Kidney capillary endothelial cell (primary cell): ENCODE measurements at regions not wholly inside any gene's neighbourhood (a gene's known extent, or its start where the extent isn't known, plus 50 kb on each side); places are given as distances from the start of the nearest gene placed in this dataset.

Source experiments
- DNase-seq: peaks from one replicate; pipeline ENCODE4 v3.0.0-alpha.2; 2018; ENCODE audit warnings: low spot score

DNA sequence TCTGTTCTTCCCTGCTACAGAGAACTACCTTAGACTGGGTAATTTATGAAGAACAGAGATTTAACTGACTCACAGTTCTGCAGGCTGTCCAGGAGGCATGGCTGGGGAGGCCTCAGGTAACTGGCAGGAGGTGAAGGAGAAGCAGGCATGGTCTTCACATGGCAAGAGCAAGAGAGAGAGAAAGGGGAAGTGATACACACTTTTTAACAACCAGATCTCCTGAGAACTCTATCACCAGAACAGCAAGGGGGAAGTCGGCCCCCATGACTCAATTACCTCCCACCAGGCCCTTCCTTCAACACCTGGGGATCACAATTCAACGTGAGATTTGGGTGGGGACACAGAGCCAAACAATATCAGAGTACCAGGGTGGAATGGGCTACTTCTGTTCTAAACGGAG, 766.8 kb downstream of the TLE1 start:
- DNase-seq: no peak

DNA sequence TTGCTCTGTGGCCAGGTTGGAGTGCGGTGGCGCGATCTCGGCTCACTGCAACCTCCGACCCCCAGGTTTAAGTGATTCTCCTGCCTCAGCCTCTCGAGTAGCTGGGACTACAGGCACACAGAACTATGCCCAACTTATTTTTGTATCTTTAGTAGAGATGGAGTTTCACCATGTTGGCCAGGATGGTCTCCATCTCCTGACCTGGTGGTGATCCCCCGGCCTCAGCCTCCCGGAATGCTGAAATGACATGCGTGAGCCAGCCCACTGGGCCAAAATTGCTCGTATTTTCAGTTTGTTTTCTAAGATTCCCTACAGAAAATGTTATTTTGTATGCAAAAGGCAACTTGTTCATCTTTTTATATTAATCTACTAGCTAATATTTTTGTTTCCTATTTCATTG, 782.6 kb downstream of the TLE1 start:
- DNase-seq: no peak

DNA sequence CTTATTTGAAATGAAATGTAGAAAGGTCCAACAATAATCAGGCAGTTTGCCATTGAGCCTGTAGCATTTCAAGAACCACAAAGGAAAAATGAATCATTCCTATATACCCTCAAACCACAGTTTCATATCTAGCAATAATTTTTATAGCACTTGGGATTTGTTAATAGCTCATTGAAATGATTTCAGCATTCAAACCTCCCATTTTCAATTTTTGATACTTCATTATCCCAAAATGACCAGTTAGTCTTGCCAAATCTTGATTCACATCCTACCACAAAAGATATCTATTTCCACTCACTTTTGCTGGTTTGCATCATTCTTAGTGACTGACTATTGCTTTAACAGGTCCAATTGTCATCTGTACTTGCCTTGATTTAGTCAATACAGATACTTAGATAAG, 790.1 kb downstream of the TLE1 start:
- DNase-seq: no peak

DNA sequence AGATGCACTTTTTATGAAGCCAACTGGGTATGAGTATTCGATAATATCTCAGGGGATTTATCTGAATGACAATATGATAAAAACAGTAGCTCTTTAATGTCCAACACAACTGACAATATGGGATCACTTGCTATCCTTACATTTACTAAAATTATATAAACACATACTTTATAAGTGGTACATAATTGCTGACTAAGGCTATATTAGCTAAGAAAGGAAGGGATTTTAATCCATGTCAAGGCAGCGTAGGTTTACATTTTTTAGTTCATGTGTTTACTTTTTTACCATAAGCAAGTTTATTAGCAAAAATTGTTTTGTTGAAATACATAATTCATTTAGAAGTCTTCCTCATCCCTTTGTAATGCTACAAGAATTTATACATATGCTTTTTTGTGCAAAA, 796.2 kb downstream of the TLE1 start:
- DNase-seq: no peak

DNA sequence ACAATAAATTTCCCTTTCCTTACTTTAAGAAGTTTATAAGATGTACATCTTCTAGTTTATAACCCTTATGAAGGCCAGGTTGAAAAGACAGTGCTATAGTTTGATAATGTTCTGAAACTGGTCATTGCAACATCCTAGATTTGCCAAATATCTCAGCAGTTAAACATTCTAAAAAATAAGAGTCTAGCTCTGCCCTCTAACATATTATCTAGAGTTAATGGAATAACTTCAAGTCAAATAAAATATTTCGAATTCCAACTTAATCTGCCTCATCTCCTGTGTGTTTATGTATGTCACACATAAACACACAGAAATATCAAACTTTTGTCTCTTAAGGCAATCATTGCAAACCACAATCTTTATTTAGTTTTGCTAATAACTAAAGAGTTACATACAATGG, 796.6 kb downstream of the TLE1 start:
- DNase-seq: no peak

DNA sequence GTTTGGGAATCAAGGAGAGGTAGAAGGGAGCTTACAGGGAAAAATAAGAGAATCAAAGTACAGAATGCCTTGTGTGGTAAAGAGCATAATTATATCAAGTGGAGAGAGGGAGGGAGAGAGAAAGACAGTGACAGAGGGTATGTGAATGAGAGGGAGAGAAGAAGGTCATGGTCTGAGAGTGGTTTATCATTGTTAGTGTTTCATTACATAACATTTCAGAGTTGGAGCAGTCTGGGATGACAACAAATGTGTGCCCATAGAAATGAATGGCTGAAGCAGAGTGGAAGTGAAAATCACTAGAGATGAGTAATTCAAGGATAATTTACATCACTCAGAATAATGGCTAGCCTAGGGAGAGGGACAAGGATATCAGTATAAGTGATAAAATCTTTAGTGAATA, 799.2 kb downstream of the TLE1 start:
- DNase-seq: no peak

DNA sequence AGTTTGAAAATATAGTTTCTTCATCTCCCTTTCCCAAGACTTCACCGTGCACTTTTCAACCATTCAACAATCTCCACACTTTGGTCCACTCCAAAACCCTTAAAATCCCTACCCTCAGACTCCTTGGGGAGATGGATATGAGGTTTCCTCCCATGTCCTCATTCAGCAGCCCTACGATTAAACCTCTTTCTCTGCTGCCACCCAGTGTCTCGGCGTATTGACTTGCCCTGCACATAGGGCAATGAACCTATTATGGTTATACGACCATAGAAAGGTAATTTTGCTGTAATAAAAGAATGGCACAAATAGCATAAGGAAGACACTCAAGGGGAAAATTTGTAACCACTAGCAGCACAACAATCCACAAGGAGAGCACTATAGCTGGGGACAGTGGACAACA, 803.5 kb downstream of the TLE1 start:
- no peak for DNase-seq

DNA sequence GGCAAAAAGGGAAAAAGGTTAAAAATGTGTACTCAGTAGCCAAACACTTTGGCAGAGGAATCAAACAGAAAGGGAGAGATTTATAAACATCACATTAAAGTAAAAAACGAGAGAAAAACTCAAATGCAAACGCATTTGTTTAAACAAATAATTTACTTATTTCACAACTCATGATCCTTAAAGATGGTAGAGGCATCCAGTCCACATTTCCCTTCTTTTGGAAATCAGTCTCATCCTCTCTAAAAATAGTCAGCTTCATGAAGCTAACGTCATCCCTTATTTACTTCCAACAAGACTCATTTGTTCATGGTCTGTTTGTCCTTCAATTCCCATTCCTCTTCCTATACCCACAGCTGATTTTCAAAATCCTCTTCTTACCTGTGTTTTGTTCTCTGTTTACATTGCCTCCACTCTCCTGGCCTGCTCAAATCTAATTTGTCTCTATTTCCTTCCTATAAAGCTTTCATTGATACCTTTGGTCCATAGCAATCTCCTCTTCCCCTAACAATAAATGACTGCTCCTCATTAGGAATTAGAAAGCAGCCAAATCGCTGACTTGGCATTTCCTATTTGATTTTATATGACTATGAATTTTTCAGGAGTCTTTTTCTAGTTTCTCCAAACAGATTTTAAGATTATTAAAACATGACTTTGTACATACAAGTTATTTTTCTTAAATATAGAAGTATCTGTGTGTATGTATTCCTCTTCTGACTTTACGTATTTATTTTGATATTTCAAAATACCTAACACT, 805.3 kb downstream of the TLE1 start:
- DNase-seq: no peak

DNA sequence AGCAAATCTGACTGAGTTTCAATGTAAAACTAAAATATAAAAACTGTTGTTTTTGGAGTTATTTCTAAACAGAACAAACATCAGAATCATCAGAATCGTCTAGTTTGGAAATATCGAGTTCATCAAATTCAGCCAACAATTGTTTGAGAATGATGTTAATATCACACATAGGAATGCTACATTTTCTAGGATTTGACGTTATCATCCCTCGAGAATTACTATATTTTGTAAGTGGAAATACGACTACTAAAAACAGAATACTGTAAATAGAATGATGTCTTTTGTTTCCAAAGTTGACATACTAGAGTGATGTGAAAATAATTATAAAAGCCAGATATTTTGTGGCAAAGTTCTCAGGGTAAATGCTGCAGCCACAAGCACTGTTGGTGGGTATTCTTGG, 805.9 kb downstream of the TLE1 start:
- no peak for DNase-seq

DNA sequence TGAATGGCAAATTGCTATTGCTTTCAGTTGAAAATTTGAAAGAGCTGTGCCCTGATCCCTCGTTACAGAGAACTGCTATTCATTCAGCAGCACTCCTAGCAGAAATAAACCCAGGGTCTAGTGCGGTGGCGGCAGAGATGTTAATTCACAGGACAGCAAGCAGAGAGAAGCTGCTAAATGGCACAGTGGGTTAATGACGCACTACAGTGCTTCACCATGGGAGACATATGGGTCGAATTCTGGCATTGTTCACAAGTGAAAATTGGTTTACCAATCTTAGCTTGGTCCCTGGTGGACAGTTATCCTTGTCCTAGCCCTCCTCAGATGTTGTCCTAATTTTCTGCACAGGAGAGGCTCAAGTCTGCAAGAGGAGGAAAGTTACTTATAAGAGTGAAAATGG, 807.4 kb downstream of the TLE1 start:
- no peak for DNase-seq

DNA sequence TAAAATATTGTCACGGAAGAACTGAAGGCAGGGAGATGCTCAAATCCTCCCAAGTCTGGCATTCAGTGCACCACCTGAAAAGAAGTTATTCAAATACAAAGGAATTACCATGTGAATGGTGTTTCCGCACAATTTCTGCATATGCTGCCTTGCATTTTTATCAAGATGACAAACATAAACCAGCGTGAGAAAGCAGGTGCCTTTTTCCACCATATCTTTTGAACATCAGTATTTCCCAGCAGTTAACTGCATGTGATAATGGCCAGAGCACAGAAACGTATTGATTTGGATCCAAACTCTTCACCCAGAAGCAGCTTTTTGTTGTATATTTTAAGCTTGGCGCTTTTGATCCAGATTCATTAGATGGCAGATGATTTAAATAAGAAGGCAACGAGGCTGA, 808.0 kb downstream of the TLE1 start:
- DNase-seq: no peak

DNA sequence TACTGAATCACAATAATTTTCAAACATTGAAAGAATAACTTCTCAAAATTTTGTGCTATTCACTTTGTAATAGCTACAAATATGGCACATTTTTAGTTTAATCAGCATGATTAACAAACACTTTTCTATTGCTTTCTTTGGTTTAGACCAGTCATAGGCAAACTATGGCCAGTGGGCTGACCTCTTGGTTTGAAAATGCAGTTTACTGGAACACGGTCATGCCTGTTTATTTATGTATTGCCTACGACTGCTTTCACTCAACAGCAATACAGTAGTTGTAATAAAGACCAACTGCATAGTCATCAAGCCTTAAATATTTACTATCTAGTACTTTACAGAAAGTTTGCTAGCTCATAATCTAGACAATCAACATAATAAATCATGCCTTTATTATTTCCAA, 810.8 kb downstream of the TLE1 start:
- no peak for DNase-seq

DNA sequence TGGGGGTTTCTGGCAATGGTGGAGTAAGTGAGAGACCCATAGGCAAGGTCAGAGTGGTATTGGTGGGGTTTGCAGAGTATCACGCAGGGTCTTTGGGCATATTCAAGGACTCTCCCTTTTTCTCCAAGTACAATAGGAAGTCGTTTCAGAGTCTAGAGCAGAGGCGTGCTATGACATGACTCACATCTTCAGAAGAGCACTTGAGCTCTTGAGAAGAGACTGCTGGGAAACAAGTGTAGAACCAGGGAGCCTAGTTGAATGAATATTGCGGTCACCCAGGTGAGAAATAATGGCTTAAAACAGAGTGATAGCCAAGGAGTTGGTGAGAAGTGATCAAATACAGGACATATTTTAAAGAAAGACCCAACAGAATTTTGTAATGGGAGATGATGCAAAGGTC, 813.4 kb downstream of the TLE1 start:
- DNase-seq: no peak

DNA sequence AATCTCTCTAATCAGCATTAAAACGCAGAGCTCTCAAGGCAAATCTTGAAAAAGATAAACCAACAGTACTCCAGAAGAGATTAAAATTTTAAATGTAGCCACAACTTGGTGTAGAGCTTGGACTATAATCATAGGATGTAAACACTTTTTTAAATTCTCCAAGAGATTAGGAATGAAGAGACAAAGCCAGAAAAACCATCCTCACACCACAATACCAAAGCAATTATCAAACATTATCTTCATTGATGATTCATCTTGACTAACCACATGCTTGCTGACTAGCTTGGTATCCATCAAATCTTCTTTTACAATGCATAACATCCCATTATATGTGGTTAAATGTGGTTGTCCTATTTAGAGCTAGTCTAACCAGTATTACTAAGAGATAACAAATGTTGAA, 815.1 kb downstream of the TLE1 start:
- no peak for DNase-seq

DNA sequence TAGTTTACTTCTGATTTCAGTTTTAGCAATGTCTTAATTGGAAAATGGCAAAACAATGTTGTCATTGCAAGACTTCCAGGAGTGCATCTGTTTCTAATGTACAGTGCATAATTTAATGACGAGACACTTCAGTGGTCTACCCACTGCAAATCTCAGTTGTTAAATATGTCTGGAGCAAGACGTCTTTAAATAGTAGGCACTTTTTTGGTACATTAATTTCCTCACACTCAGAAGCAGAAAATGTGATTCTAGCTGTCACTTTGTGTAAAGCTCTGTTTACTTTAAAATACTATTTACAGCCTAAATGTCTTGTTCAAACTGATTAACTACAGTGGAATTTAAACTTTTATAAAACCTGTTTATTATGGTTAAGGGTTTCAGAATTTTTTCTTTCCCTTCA, 815.5 kb downstream of the TLE1 start:
- no peak for DNase-seq

DNA sequence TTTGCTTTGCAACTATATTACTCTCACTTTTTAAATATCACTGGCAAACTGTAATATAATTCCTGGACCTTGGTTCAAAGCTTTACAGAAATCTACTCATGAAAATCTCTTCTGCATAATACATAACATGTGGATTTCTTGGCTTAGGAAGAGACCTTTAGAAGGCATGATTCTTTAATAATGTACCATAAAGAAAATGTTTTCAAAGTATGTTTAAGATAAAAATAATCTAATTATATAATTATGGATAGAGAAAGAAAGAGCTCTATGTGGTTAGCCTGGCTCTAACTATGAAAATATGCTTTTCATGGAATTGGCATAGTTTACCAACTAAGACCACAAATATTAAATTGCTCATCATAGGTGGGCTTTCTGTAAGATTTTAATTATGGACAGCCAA, 817.8 kb downstream of the TLE1 start:
- DNase-seq: no peak

DNA sequence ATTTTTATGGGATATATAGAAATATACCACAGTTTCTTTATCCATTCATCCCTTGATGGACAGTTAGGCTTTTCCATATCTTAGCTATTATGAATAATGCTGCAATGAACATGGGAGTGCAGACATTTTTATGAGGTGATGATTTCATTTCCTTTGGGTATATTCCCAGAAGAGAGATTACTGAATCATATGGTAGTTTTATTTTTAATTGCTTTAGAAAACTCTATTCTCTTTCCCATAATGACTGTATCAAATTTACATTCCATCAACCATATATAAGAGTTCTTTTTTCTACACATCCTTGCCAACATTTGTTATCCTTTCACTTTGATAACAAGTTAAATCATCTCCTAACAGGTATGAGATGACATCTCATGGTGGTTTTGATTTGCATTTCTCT, 821.6 kb downstream of the TLE1 start:
- no peak for DNase-seq

DNA sequence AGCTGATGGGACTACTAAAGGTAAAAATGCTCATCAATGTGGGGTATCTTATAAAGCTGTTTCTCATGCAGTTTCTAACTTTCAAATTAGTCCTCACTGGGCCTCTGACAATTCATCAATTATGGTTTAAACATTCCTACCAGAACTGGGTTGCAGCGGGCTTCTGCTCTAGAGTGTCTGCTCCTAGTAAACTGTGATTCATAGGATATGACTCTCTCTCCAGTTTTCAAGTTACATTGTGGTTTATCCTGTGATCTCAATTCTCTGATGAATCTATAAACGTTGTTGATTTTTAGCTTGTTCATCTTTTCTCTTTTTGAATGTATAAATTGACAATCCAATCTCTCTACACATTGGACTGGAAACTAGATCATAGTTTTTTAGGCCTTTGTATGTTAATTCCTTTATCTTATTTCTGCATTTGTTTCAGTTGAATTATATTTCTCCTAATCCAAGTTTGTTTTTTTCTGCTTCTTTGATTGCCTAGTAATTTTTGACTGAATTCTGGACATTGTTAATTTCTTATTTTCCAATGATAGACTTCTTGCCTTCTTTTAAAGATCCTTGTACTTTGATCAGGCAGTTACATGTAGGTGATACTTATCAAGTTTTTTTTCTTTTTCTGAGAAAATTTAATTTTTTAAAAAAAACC, 822.6 kb downstream of the TLE1 start:
- DNase-seq: no peak

DNA sequence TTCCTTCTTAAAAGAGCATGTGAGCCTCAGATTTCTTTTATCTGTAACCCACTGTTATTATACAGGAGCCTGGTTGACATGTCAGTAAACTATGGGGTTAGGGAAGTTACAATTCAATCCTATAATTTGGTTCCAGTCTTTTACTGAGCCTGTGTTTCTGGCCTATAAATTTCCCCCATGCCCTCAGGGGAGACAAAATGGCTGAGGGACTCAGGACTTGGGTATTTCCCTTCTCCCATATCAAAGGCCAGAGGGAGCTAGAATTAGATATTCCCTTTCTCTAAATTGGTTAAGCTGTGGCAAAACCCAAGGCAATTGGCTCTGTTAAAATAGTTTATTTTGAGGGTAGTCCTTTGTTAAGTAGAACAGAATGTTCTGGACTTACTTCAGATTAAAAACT, 823.2 kb downstream of the TLE1 start:
- no peak for DNase-seq

DNA sequence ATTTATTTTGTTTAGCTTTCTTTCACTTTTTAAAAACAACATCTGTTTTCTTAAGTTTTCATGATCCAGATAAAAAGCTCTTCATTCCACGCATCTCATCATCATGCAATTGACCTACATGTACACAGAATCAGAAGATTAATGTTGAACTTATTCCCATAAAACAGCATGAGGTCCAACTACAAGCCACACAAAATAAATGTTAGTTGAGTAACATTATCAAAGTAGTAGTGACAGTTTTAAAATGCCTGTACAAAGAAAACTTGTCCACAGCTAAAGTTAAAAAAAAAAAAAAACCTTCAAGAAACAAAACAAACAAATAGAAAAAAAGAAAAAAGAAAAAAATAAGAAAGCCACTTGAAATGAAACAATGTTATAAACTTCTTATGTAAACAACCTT, 846.3 kb downstream of the TLE1 start:
- DNase-seq: no peak

DNA sequence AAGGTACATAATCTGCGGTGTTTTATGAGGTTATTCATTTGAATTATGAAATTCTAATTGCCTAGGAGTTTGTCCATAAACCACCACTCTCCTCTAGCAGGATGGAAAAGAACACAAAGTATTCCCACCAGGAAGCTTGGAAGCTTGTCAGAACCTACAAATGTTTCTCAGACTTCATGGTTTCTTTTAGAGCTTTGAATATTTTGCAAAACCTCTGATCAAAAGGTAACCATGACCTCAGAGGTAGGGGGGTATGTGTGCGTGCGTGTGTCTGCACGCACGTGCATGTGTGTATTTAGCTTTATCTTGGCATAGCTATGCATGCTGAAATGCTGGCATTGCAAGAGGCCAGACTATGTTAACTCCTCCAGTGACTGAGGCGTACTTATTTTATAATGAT, 847.0 kb downstream of the TLE1 start:
- no peak for DNase-seq

DNA sequence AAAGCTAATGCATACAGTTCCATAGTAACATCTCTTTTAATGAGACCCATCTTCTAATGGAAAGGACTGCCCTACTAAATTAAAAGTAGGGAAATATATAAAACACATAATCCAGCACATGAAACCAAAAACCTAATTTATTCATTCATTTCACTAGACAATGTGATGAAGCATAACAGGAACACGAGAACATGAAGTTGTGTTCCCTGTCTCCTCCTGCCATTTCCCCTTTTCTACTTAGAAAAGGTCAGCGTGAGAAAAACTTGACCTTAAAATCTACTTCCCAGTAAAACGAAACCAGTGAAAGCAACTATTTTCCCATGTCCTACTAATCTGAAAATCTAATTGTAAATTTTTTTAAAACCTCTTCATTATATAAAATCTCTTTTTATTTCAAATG, 847.5 kb downstream of the TLE1 start:
- DNase-seq: no peak

DNA sequence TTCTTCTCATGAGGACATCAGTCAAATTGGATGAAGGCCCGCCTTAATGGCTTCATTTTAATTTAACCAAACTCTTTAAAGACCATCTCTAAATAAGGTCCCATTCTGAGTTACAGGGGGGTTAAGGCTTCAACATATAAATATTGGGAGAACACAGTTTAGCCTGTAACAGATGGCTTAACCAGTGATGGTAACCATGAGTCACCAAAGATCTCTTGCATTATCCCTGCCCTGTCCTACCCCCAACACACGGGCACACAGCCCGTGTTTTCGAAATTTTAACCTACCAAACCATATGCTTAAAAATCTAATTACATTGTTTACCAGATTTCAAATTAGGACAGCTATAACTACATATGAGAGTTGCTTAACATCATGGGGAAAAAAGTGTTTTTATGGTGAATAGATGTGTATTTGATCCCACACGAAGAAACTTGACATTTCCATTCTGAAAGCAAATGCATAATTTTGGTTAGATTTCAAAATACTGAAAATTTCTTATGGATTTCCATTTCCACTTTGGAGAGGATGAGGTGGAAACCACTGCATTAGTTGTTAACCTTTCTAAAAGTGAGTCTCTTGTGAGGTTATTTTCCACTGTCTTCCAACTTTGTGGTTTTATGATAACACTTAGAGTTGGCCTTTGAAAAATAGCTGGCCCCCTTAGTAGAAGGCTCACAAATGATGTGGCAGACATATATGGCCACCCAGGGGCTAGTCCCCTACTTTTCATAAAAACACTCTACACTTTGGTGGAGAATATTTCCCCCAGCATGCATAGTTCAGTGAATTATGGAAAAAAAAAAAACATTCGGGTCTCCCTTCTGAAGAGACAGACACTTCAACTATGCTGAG, 849.3 kb downstream of the TLE1 start:
- no peak for DNase-seq
